ENCODE measurements at regions not wholly inside any gene's neighbourhood (a gene's known extent, or its start where the extent isn't known, plus 50 kb on each side); places are given as distances from the start of the nearest gene placed in this dataset.

GRCh38 chr2:52526735-52527134 lies 1240.9 kb upstream of the CHAC2 start:
- TF ChIP-seq CTCF (IDR thresholded peaks at IDR 0.05): no peak
- no peak overlapping the region for H3K4me3 ChIP-seq
- no peaks in the 10 kb centered on the region for H3K9me3 ChIP-seq
- H3K36me3 ChIP-seq: no peaks in the 10 kb centered on the region
- no peak for DNase-seq
- no peaks in the 10 kb centered on the region for H3K4me1 ChIP-seq
- ATAC-seq: no peak
- intact Hi-C loops (cut with DNase I): no loop called here
- H3K27me3 ChIP-seq (ENCODE audit: low read depth): no peaks in the 10 kb centered on the region
- no peak overlapping the region for H3K27ac ChIP-seq

- H3K36me3 ChIP-seq: no peaks in the 10 kb centered on the region
- intact Hi-C loops (cut with DNase I): no loop called here
- TF ChIP-seq CTCF (IDR thresholded peaks at IDR 0.05): no peak
- no peak overlapping the region for H3K4me3 ChIP-seq
- H3K27ac ChIP-seq: no peak overlapping the region
- H3K9me3 ChIP-seq: no peaks in the 10 kb centered on the region
- no peaks in the 10 kb centered on the region for H3K4me1 ChIP-seq
- H3K27me3 ChIP-seq (ENCODE audit: low read depth): no peaks in the 10 kb centered on the region
- ATAC-seq (no peak), DNase-seq (no peak)
These were observed 1247.0 kb upstream of the CHAC2 start for GRCh38 chr2:52520644-52521043.

GRCh38 chr2:52518678-52519077 lies 1248.9 kb upstream of the CHAC2 start:
- intact Hi-C loops (cut with DNase I): no loop called here
- no peak overlapping the region for H3K27ac ChIP-seq
- ATAC-seq (no peak), DNase-seq (no peak)
- no peaks in the 10 kb centered on the region for H3K27me3 ChIP-seq (ENCODE audit: low read depth)
- no peaks in the 10 kb centered on the region for H3K9me3 ChIP-seq
- no peaks in the 10 kb centered on the region for H3K4me1 ChIP-seq
- H3K36me3 ChIP-seq: no peaks in the 10 kb centered on the region
- no peak overlapping the region for H3K4me3 ChIP-seq
- TF ChIP-seq CTCF (IDR thresholded peaks at IDR 0.05): no peak

GRCh38 chr2:52512760-52513159 lies 1254.8 kb upstream of the CHAC2 start:
- Histone ChIP-seq H3K27ac (no peak overlapping the region), H3K36me3 (no peaks in the 10 kb centered on the region), H3K4me1 (no peaks in the 10 kb centered on the region), H3K9me3 (no peaks in the 10 kb centered on the region), H3K27me3 (ENCODE audit: low read depth) (no peaks in the 10 kb centered on the region), H3K4me3 (no peak overlapping the region)
- intact Hi-C loops (cut with DNase I): no loop called here
- DNase-seq (no peak), ATAC-seq (no peak)
- TF ChIP-seq CTCF (IDR thresholded peaks at IDR 0.05): no peak

GRCh38 chr2:52510432-52510831 lies 1257.2 kb upstream of the CHAC2 start:
- intact Hi-C loops (cut with DNase I): no loop called here
- TF ChIP-seq CTCF (IDR thresholded peaks at IDR 0.05): no peak
- ATAC-seq: no peak
- DNase-seq: no peak
- Histone ChIP-seq H3K36me3 (no peaks in the 10 kb centered on the region), H3K9me3 (no peaks in the 10 kb centered on the region), H3K4me1 (no peaks in the 10 kb centered on the region), H3K27ac (no peak overlapping the region), H3K4me3 (no peak overlapping the region), H3K27me3 (ENCODE audit: low read depth) (no peaks in the 10 kb centered on the region)

GRCh38 chr2:52502476-52502860 lies 1265.1 kb upstream of the CHAC2 start:
- no peaks in the 10 kb centered on the region for H3K36me3 ChIP-seq
- H3K4me3 ChIP-seq: no peak overlapping the region
- no peaks in the 10 kb centered on the region for H3K9me3 ChIP-seq
- no peaks in the 10 kb centered on the region for H3K4me1 ChIP-seq
- intact Hi-C loops (cut with DNase I): no loop called here
- no peak for DNase-seq
- no peak for ATAC-seq
- no peak overlapping the region for H3K27ac ChIP-seq
- TF ChIP-seq CTCF (IDR thresholded peaks at IDR 0.05): no peak
- no peaks in the 10 kb centered on the region for H3K27me3 ChIP-seq (ENCODE audit: low read depth)
